Colonic mucosa (tissue), 4 donors: ENCODE measurements at regions not wholly inside any gene's neighbourhood (a gene's known extent, or its start where the extent isn't known, plus 50 kb on each side); places are given as distances from the start of the nearest gene placed in this dataset.

Source experiments
- DNase-seq: peaks from one replicate; pipeline ENCODE4 v3.0.0-alpha.2; 2020
- H3K27ac ChIP-seq: fragments of 200-600 bp; one replicate; pipeline ENCODE4 v1.8.0; 2021
- H3K27me3 ChIP-seq: fragments of 200-600 bp; one replicate; pipeline ENCODE4 v1.8.0; 2021
- H3K36me3 ChIP-seq: fragments of 200-600 bp; one replicate; pipeline ENCODE4 v1.8.0; 2021
- H3K4me1 ChIP-seq: fragments of 200-600 bp; one replicate; pipeline ENCODE4 v1.8.0; 2021; ENCODE audit warnings: mild to moderate bottlenecking
- H3K4me3 ChIP-seq: fragments of 200-600 bp; one replicate; pipeline ENCODE4 v1.8.0; 2021
- H3K9ac ChIP-seq, 2 donors: one replicate each; pipeline ENCODE4 v1.7.0; 2013; ENCODE audit warnings: control low read depth in 2 of 2, low read depth in 2 of 2, low read length in 2 of 2
- H3K9me3 ChIP-seq: fragments of 200-600 bp; one replicate; pipeline ENCODE4 v1.8.0; 2021
- intact Hi-C: fragments of 100-400 bp; cut with DNase I; formaldehyde crosslinking; loops from one replicate; pipeline ENCODE4 v1.14.1; 2022
- TF ChIP-seq, protein P1 (sequence below): fragments of 200-600 bp; IDR thresholded peaks from one replicate; pipeline ENCODE4 v1.8.0; 2022; ENCODE audit warnings: antibody characterized with exemption, mild to moderate bottlenecking
- donor health status: healthy.
- donor health status: DM: no; HTN: no; CAD: no.
- donor health status: DM: no; HTN: no; CAD: no.

GRCh38 chr1:83735526-83735925 is 263.4 kb downstream of the TTLL7 start:
- H3K9ac ChIP-seq, result no peak overlapping the region
- H3K27ac ChIP-seq, result no peak overlapping the region
- no peak for DNase-seq
- no peaks in the 10 kb centered on the region for H3K9me3 ChIP-seq
- H3K27me3 ChIP-seq, result no peaks in the 10 kb centered on the region
- H3K4me3 ChIP-seq, result no peak overlapping the region
- TF ChIP-seq, protein P1, sequence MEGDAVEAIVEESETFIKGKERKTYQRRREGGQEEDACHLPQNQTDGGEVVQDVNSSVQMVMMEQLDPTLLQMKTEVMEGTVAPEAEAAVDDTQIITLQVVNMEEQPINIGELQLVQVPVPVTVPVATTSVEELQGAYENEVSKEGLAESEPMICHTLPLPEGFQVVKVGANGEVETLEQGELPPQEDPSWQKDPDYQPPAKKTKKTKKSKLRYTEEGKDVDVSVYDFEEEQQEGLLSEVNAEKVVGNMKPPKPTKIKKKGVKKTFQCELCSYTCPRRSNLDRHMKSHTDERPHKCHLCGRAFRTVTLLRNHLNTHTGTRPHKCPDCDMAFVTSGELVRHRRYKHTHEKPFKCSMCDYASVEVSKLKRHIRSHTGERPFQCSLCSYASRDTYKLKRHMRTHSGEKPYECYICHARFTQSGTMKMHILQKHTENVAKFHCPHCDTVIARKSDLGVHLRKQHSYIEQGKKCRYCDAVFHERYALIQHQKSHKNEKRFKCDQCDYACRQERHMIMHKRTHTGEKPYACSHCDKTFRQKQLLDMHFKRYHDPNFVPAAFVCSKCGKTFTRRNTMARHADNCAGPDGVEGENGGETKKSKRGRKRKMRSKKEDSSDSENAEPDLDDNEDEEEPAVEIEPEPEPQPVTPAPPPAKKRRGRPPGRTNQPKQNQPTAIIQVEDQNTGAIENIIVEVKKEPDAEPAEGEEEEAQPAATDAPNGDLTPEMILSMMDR, result no peak
- no peaks in the 10 kb centered on the region for H3K36me3 ChIP-seq
- no peaks in the 10 kb centered on the region for H3K4me1 ChIP-seq
- intact Hi-C loops, result no loop called here

DNA sequence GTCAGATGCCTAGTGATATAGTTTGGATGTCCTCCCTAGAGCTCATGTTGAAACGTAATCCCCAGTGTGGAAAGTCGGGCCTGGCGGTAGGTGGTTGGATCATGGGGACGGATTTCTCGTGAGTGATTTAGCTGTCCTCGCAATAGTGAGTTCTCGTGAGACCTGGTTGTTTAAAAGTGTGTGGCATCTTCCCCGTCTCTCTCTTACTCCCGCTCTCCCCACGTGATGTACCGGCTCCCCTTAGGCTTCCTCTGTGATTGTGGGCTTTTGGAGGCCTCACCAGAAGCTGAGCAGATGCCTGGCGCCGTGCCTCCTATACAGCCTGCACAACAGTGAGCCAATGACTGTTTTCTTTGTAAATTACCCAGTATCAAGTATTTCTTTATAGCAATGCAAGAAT is 264.5 kb downstream of the TTLL7 start:
- H3K36me3 ChIP-seq, result no peaks in the 10 kb centered on the region
- TF ChIP-seq, protein P1, result no peak
- no peak for DNase-seq
- no peaks in the 10 kb centered on the region for H3K27me3 ChIP-seq
- no peaks in the 10 kb centered on the region for H3K4me1 ChIP-seq
- no peak overlapping the region for H3K27ac ChIP-seq
- H3K9me3 ChIP-seq, result no peaks in the 10 kb centered on the region
- intact Hi-C loops, result no loop called here
- H3K4me3 ChIP-seq, result no peak overlapping the region
- no peak overlapping the region for H3K9ac ChIP-seq

DNA sequence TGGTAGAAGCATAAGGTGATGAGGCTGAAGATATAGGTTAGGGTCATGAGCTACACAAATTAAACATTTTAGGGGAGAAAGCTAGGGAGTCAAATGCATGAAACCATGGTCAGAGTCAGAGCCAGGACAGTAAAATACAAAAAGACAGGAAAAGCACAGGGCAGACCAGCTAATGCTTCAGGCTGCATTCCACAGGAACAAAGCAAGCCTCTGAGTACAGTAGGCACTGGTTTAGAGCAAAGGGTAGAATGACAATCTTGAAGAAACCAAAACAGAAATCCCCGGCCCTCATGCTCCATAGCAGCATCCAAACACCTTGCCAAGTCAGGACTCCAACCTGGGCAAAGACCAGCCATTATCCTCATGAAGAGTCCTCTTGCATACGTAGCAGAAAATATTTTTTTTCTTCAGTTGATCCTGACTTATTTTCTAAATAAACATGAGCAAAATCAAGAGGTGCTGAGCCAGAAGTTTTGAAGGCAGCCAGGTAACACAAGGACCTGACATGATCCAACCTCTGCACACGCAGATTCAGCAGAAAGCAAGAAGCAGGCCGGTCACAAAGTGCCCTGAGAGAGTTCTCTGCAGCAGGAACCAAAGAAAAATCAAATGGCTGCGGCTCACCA is 273.1 kb downstream of the TTLL7 start:
- no peaks in the 10 kb centered on the region for H3K4me1 ChIP-seq
- TF ChIP-seq, protein P1, result no peak
- DNase-seq, result no peak
- H3K36me3 ChIP-seq, result no peaks in the 10 kb centered on the region
- no peak overlapping the region for H3K27ac ChIP-seq
- H3K4me3 ChIP-seq, result no peak overlapping the region
- intact Hi-C loops, result no loop called here
- no peak overlapping the region for H3K9ac ChIP-seq
- no peaks in the 10 kb centered on the region for H3K9me3 ChIP-seq
- H3K27me3 ChIP-seq, result no peaks in the 10 kb centered on the region

DNA sequence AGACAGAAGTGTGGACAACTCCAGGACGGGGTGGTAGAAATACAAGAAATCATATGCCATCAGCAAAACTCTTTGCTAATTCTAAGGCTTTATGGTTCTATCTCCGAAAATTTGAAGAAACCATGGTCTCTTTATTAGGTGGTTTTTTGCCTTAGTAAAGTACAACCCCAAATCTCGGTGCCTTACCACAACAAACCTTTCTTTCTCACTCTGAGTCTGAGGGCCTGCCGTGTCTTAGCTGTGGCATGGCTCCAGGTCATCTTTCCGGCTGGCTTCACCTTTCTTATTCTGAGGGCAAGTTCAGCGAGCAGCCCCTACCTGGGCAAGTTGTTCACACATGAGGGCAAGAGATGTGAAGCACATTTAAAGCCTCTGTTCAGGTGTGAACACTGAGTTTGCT is 280.6 kb downstream of the TTLL7 start:
- Histone ChIP-seq H3K9ac (no peak overlapping the region), H3K27me3 (no peaks in the 10 kb centered on the region), H3K27ac (no peak overlapping the region), H3K36me3 (no peaks in the 10 kb centered on the region), H3K9me3 (no peaks in the 10 kb centered on the region), H3K4me3 (no peak overlapping the region), H3K4me1 (no peaks in the 10 kb centered on the region)
- TF ChIP-seq, protein P1, result no peak
- no peak for DNase-seq
- intact Hi-C loops, result no loop called here

GRCh38 chr1:83717785-83718184 is 281.1 kb downstream of the TTLL7 start:
- no peak overlapping the region for H3K27ac ChIP-seq
- DNase-seq, result no peak
- no peak overlapping the region for H3K9ac ChIP-seq
- H3K4me1 ChIP-seq, result no peaks in the 10 kb centered on the region
- TF ChIP-seq, protein P1, result no peak
- intact Hi-C loops, result no loop called here
- H3K9me3 ChIP-seq, result no peaks in the 10 kb centered on the region
- H3K4me3 ChIP-seq, result no peak overlapping the region
- H3K27me3 ChIP-seq, result no peaks in the 10 kb centered on the region
- H3K36me3 ChIP-seq, result no peaks in the 10 kb centered on the region
